HEK293 (cell line): ENCODE measurements at regions not wholly inside any gene's neighbourhood (a gene's known extent, or its start where the extent isn't known, plus 50 kb on each side); places are given as distances from the start of the nearest gene placed in this dataset.
A peak's percentile ranks its signal among the peaks of the same experiment; 100 is the strongest.

Experiments
- CTCF ChIA-PET: fragments of 350-600 bp; formaldehyde crosslinking; extraction: SDS; loops from one replicate; lab custom pipeline; 2021; ENCODE audit warnings: antibody characterized with exemption; lab: Yijun Ruan, JAX
- POLR2A ChIA-PET: fragments of 300-600 bp; formaldehyde crosslinking; extraction: SDS; loops from one replicate; lab custom pipeline; 2020; ENCODE audit warnings: antibody characterized with exemption, inconsistent platforms; lab: Yijun Ruan, JAX
- H3K27ac ChIP-seq: fragments of 200-500 bp; sonication (Bioruptor generic); 2 replicates; pipeline ENCODE4 v1.5.1; 2014; ENCODE audit warnings: low read depth, low read length, control low read depth, inconsistent platforms; ENCODE audit errors: extremely low read depth
- H3K36me3 ChIP-seq, 2 experiments: fragments of 200-500 bp in 1 of 2; sonication (Bioruptor generic) in 1 of 2; 1 replicate in 1 of 2; 2 replicates in 1 of 2; pipeline ENCODE4 v1.5.1; 2014 to 2017; ENCODE audit warnings: inconsistent platforms in 2 of 2, low read length in 2 of 2; ENCODE audit not compliant: control insufficient read depth in 2 of 2, insufficient read depth in 1 of 2
- H3K4me1 ChIP-seq: fragments of 200-500 bp; sonication (Bioruptor generic); 2 replicates; pipeline ENCODE4 v1.5.1; 2014; ENCODE audit warnings: mild to moderate bottlenecking, low read length, inconsistent platforms; ENCODE audit not compliant: control insufficient read depth, insufficient read depth
- H3K4me3 ChIP-seq: 2 replicates; pipeline ENCODE4 v1.5.1; 2011; ENCODE audit warnings: low read depth, mild to moderate bottlenecking, control low read depth, low read length, moderate library complexity
- H3K9me3 ChIP-seq: fragments of 200-500 bp; sonication (Bioruptor generic); 2 replicates; pipeline ENCODE4 v1.5.1; 2014; ENCODE audit warnings: low read depth, low read length, inconsistent platforms; ENCODE audit not compliant: control insufficient read depth, insufficient read depth
- EGR2 ChIP-seq: fragments of 450-650 bp; formaldehyde crosslinking; IDR thresholded peaks from 2 replicates; pipeline ENCODE4 v1.5.1; 2016; ENCODE audit warnings: low read depth, missing biosample characterization, missing genetic modification characterization
- GLIS1 ChIP-seq: fragments of 450-650 bp; formaldehyde crosslinking; IDR thresholded peaks from 2 replicates; pipeline ENCODE4 v1.5.1; 2016; ENCODE audit warnings: missing biosample characterization, missing genetic modification characterization
- TCF7L2 ChIP-seq: IDR thresholded peaks from 2 replicates; pipeline ENCODE4 v1.6.1; 2011; ENCODE audit warnings: low read depth, mild to moderate bottlenecking, inconsistent platforms, low read length, moderate library complexity, borderline replicate concordance
- ZIC2 ChIP-seq: fragments of 450-650 bp; formaldehyde crosslinking; IDR thresholded peaks from 2 replicates; pipeline ENCODE4 v1.5.1; 2016; ENCODE audit warnings: missing biosample characterization, missing genetic modification characterization
- ZNF10 ChIP-seq: fragments of 450-650 bp; formaldehyde crosslinking; IDR thresholded peaks from 2 replicates; pipeline ENCODE4 v1.5.1; 2017; ENCODE audit warnings: missing biosample characterization, missing genetic modification characterization
- ZNF24 ChIP-seq: fragments of 450-650 bp; formaldehyde crosslinking; IDR thresholded peaks from 2 replicates; pipeline ENCODE4 v1.5.1; 2016; ENCODE audit warnings: missing biosample characterization, missing genetic modification characterization
- ZNF366 ChIP-seq: fragments of 450-650 bp; formaldehyde crosslinking; conservative IDR thresholded peaks from 2 replicates; pipeline ENCODE4 v1.5.1; 2016; ENCODE audit warnings: missing biosample characterization, missing genetic modification characterization
- ZNF768 ChIP-seq: fragments of 450-650 bp; formaldehyde crosslinking; IDR thresholded peaks from 2 replicates; pipeline ENCODE4 v1.5.1; 2018; ENCODE audit warnings: missing biosample characterization, mild to moderate bottlenecking, missing genetic modification characterization
- TF ChIP-seq, protein P1 (sequence below): fragments of 450-650 bp; formaldehyde crosslinking; IDR thresholded peaks from 2 replicates; pipeline ENCODE4 v1.5.1; 2016; ENCODE audit warnings: missing biosample characterization, missing genetic modification characterization
- TF ChIP-seq, protein P2 (sequence below): fragments of 450-650 bp; formaldehyde crosslinking; IDR thresholded peaks from 2 replicates; pipeline ENCODE4 v1.5.1; 2016; ENCODE audit warnings: missing biosample characterization, missing genetic modification characterization
- TF ChIP-seq, protein P3 (sequence below): fragments of 450-650 bp; formaldehyde crosslinking; IDR thresholded peaks from 2 replicates; pipeline ENCODE4 v1.5.1; 2016; ENCODE audit warnings: missing biosample characterization, missing genetic modification characterization, low read depth
- TF ChIP-seq, protein P4 (sequence below): IDR thresholded peaks from 2 replicates; pipeline ENCODE4 v1.6.1; 2011; ENCODE audit warnings: mild to moderate bottlenecking, low read depth, low read length, borderline replicate concordance
- TF ChIP-seq, protein P5 (sequence below): fragments of 450-650 bp; formaldehyde crosslinking; IDR thresholded peaks from 2 replicates; pipeline ENCODE4 v1.5.1; 2016; ENCODE audit warnings: missing biosample characterization, missing genetic modification characterization
- TF ChIP-seq, protein P6 (sequence below): fragments of 450-650 bp; formaldehyde crosslinking; IDR thresholded peaks from 2 replicates; pipeline ENCODE4 v1.5.1; 2016; ENCODE audit warnings: missing biosample characterization, missing genetic modification characterization

DNA sequence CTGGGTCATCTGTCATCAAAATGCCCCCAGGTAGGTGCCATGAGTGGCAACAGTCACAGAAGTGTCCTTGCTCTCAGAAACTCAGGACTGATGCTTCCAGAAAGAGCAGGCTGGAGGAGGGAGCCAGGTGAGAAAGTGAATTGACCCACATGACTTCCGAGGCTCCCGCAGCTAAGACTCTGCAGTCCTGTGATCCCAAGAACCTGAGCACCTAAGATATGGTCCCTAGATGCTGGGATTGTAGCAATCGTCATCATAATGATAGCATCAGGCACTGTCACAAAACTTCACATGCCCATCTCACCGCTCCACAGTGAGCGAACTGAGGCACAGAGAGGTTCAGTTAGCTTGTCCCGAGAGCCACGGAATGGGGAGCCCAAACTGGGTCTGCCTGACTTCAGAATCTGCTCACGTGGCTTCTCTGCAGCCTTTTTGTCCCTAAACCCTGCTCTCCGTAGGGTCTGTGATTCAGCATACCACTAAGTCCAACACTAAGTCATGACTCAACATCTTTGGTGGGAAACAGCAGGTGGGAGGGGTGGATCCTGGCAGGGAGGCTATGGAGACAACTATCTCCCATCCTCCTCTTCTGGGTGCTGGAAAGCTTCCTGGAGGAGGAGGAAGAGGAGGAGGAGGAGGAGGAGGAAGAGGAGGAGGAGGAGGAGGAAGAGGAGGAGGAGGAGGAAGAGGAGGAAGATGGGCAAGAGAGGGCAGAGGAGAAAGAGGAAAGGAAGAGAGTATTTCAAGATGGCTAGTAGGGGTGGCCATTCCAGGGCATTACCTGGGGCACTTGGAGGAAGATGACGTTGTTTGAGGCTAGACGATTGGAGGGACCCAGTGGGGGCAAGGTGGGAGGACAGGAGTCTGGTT is 55.5 kb upstream of the DLX4 start (continued):
- TF ChIP-seq TCF7L2 (no peak), ZNF366 (tag by site-specific recombination) (peak; percentile 55; the same call in 1 of the 2 replicates), EGR2 (tag by site-specific recombination) (peak; percentile 98)
- TF ChIP-seq, protein P1, sequence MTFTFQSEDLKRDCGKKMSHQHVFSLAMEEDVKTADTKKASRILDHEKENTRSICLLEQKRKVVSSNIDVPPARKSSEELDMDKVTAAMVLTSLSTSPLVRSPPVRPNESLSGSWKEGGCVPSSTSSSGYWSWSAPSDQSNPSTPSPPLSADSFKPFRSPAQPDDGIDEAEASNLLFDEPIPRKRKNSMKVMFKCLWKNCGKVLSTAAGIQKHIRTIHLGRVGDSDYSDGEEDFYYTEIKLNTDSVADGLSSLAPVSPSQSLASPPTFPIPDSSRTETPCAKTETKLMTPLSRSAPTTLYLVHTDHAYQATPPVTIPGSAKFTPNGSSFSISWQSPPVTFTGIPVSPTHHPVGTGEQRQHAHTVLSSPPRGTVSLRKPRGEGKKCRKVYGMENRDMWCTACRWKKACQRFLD (tag by site-specific recombination), result no peak

DNA sequence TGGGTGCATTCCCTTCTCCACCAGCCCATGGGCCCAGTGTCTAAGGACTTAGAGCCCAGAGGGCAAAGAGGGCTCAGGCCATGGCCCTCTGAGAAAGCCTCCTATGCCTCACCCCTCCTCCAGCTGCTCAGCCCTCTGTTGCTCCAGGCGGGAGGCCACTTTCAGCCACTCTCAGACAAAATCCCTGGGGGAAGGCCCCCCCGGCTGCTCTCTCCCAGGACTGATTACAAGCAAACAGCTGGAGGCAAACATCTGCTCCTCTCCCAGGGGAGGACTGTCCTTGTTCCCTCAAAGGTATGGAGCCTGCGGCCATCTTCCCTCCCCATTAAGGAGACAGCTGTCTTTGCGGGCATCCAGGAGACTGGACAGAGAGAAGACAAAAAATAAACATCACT is 54.9 kb upstream of the DLX4 start:
- 0 out of 2 replicates have a peak, but pooled peaks have one; percentile 24 for TF ChIP-seq GLIS1 (tag by site-specific recombination)
- no peak for TF ChIP-seq ZNF10
- H3K36me3 ChIP-seq, result no peaks in the 10 kb centered on the region
- H3K27ac ChIP-seq, result no peak overlapping the region
- CTCF ChIA-PET, result interaction anchor here (0.6 to 1.5 kb wide), 4 partner anchors 9 to 885 kb away, joined by 3 to 4 read pairs (median 3); no protein-coding TSS in a partner anchor
- no peaks in the 10 kb centered on the region for H3K4me1 ChIP-seq
- POLR2A ChIA-PET, result interaction anchor here (0.6 to 0.8 kb wide), 2 partner anchors 24 to 62 kb away, joined by 3 read pairs; no protein-coding TSS in a partner anchor
- H3K9me3 ChIP-seq, result no peaks in the 10 kb centered on the region
- H3K4me3 ChIP-seq, result no peak overlapping the region

DNA sequence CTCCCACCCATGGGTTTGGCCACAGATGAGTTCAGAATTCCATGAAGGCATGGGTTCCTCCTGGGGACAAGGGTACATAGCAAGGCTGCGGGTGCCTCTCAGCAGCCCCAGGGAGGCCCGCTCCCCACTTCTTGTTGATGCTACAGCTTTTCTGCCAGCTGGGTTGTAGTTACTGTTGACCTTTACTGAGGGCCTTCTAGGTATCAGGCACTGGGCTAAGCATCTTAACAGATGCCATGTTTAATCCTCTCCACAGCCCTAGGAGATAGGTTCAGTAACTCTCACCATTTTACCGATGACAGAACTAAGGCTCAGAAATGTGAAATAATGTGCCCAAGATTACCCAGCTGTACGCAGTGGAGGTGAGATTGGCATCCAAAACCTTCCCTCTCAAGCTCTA is 54.3 kb upstream of the DLX4 start:
- Histone ChIP-seq H3K4me3 (no peak overlapping the region), H3K4me1 (no peaks in the 10 kb centered on the region), H3K36me3 (no peaks in the 10 kb centered on the region), H3K9me3 (no peaks in the 10 kb centered on the region), H3K27ac (no peak overlapping the region)
- TF ChIP-seq, protein P2, sequence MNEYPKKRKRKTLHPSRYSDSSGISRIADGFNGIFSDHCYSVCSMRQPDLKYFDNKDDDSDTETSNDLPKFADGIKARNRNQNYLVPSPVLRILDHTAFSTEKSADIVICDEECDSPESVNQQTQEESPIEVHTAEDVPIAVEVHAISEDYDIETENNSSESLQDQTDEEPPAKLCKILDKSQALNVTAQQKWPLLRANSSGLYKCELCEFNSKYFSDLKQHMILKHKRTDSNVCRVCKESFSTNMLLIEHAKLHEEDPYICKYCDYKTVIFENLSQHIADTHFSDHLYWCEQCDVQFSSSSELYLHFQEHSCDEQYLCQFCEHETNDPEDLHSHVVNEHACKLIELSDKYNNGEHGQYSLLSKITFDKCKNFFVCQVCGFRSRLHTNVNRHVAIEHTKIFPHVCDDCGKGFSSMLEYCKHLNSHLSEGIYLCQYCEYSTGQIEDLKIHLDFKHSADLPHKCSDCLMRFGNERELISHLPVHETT (tag by site-specific recombination), result no peak
- TF ChIP-seq ZNF24 (tag by site-specific recombination) (no peak), ZIC2 (tag by site-specific recombination) (no peak; the same call in 1 of the 2 replicates)
- TF ChIP-seq, protein P3, sequence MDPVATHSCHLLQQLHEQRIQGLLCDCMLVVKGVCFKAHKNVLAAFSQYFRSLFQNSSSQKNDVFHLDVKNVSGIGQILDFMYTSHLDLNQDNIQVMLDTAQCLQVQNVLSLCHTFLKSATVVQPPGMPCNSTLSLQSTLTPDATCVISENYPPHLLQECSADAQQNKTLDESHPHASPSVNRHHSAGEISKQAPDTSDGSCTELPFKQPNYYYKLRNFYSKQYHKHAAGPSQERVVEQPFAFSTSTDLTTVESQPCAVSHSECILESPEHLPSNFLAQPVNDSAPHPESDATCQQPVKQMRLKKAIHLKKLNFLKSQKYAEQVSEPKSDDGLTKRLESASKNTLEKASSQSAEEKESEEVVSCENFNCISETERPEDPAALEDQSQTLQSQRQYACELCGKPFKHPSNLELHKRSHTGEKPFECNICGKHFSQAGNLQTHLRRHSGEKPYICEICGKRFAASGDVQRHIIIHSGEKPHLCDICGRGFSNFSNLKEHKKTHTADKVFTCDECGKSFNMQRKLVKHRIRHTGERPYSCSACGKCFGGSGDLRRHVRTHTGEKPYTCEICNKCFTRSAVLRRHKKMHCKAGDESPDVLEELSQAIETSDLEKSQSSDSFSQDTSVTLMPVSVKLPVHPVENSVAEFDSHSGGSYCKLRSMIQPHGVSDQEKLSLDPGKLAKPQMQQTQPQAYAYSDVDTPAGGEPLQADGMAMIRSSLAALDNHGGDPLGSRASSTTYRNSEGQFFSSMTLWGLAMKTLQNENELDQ (tag by site-specific recombination), result no peak
- TF ChIP-seq, protein P4, sequence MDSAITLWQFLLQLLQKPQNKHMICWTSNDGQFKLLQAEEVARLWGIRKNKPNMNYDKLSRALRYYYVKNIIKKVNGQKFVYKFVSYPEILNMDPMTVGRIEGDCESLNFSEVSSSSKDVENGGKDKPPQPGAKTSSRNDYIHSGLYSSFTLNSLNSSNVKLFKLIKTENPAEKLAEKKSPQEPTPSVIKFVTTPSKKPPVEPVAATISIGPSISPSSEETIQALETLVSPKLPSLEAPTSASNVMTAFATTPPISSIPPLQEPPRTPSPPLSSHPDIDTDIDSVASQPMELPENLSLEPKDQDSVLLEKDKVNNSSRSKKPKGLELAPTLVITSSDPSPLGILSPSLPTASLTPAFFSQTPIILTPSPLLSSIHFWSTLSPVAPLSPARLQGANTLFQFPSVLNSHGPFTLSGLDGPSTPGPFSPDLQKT, result no peak
- ChIA-PET POLR2A (interaction anchor here (0.8 kb wide), 1 partner anchor 62 kb away, joined by 3 read pairs; no protein-coding TSS in a partner anchor), CTCF (interaction anchor here (0.6 to 4.2 kb wide), 4 partner anchors 8 to 82 kb away, joined by 3 to 20 read pairs (median 12); no protein-coding TSS in a partner anchor)

DNA sequence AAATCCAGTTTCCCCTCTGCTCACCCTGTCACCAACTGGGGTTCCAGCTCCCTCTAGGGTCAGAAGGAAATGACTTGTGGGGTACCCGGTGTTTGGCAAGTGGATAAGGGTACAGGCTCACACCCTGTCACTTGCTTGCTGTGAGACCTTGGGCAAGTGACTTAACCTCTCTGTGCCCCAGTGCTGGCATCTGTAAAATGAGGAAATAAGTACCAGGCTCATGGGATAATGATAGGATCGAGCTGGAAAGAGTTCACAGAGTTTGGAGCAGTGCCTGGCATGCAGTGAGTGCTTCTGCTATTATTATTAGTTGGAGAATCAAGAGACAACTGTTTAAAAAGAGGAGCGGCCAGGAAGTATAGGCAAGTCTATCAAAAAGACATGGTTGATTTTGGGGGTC is 53.7 kb upstream of the DLX4 start:
- Histone ChIP-seq H3K9me3 (no peaks in the 10 kb centered on the region), H3K36me3 (no peaks in the 10 kb centered on the region), H3K27ac (no peak overlapping the region), H3K4me1 (no peaks in the 10 kb centered on the region), H3K4me3 (no peak overlapping the region)
- POLR2A ChIA-PET, result no interaction called here
- CTCF ChIA-PET, result interaction anchor here (1.0 to 4.2 kb wide), 3 partner anchors 12 to 82 kb away, joined by 3 to 20 read pairs (median 20); no protein-coding TSS in a partner anchor
- TF ChIP-seq, protein P5, sequence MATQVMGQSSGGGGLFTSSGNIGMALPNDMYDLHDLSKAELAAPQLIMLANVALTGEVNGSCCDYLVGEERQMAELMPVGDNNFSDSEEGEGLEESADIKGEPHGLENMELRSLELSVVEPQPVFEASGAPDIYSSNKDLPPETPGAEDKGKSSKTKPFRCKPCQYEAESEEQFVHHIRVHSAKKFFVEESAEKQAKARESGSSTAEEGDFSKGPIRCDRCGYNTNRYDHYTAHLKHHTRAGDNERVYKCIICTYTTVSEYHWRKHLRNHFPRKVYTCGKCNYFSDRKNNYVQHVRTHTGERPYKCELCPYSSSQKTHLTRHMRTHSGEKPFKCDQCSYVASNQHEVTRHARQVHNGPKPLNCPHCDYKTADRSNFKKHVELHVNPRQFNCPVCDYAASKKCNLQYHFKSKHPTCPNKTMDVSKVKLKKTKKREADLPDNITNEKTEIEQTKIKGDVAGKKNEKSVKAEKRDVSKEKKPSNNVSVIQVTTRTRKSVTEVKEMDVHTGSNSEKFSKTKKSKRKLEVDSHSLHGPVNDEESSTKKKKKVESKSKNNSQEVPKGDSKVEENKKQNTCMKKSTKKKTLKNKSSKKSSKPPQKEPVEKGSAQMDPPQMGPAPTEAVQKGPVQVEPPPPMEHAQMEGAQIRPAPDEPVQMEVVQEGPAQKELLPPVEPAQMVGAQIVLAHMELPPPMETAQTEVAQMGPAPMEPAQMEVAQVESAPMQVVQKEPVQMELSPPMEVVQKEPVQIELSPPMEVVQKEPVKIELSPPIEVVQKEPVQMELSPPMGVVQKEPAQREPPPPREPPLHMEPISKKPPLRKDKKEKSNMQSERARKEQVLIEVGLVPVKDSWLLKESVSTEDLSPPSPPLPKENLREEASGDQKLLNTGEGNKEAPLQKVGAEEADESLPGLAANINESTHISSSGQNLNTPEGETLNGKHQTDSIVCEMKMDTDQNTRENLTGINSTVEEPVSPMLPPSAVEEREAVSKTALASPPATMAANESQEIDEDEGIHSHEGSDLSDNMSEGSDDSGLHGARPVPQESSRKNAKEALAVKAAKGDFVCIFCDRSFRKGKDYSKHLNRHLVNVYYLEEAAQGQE (tag by site-specific recombination), result no peak
- TF ChIP-seq, protein P6, sequence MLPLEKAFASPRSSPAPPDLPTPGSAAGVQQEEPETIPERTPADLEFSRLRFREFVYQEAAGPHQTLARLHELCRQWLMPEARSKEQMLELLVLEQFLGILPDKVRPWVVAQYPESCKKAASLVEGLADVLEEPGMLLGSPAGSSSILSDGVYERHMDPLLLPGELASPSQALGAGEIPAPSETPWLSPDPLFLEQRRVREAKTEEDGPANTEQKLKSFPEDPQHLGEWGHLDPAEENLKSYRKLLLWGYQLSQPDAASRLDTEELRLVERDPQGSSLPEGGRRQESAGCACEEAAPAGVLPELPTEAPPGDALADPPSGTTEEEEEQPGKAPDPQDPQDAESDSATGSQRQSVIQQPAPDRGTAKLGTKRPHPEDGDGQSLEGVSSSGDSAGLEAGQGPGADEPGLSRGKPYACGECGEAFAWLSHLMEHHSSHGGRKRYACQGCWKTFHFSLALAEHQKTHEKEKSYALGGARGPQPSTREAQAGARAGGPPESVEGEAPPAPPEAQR (tag by site-specific recombination), result no peak
- TF ChIP-seq ZNF768 (tag by site-specific recombination), result peak; percentile 55; the same call in 1 of the 2 replicates
